HepG2 (cell line): ENCODE measurements at regions not wholly inside any gene's neighbourhood (a gene's known extent, or its start where the extent isn't known, plus 50 kb on each side); places are given as distances from the start of the nearest gene placed in this dataset.

Experiments
- ATAC-seq: fragments of 200-7000 bp; cut with Tn5 transposase; 3 replicates; pipeline ENCODE4 v1.9.1; 2020; ENCODE audit warnings: mild to moderate bottlenecking, moderate library complexity
- BruUV-seq: library from RNA; stranded (reverse); fragments of 400-500 nt; replicated peaks from 2 replicates; lab custom pipeline; 2021; lab: Mats Ljungman, UMichigan
- CTCF ChIA-PET: fragments of 300-600 bp; formaldehyde crosslinking; extraction: SDS; loops from one replicate; lab custom pipeline; 2021; ENCODE audit warnings: low total read pairs, inconsistent platforms, low intra/inter-chr PET ratio; lab: Yijun Ruan, JAX
- POLR2A ChIA-PET: fragments of 350-600 bp; sonication (Branson Sonifier 250); formaldehyde crosslinking; loops from one replicate; lab custom pipeline; 2020; ENCODE audit warnings: antibody characterized with exemption, inconsistent platforms; lab: Yijun Ruan, JAX
- DNase-seq: peaks from one replicate; pipeline ENCODE4 v3.0.0-alpha.2; 2015; ENCODE audit warnings: low spot score
- FAIRE-seq: peaks from 3 replicates; lab custom pipeline; 2011; peaks lifted over from hg19 to GRCh38; lab: Jason Lieb, UNC
- H2AFZ ChIP-seq: one replicate; pipeline ENCODE4 v1.6.1; 2011; ENCODE audit warnings: low read length, inconsistent platforms
- H3K27ac ChIP-seq: fragments of 300-600 bp; 3 replicates; pipeline ENCODE4 v1.8.0; 2011; ENCODE audit warnings: mixed run types, mild to moderate bottlenecking, mixed read lengths, low read length, inconsistent platforms; ENCODE audit not compliant: insufficient read depth; ENCODE audit errors: extremely low read length
- H3K27me3 ChIP-seq, 2 experiments: fragments of 200-600 bp in 1 of 2; 2 replicates in 1 of 2; 3 replicates in 1 of 2; pipeline versions ENCODE4 v1.6.0 to v1.8.0; 2011; ENCODE audit warnings: low read length in 2 of 2, mild to moderate bottlenecking in 2 of 2, moderate library complexity in 2 of 2, inconsistent platforms in 1 of 2; ENCODE audit not compliant: insufficient read depth in 2 of 2, control insufficient read depth in 1 of 2
- H3K36me3 ChIP-seq, 2 experiments: fragments of 200-600 bp in 1 of 2; replicated peaks in 1 of 2; 2 replicates in 1 of 2; 3 replicates in 1 of 2; pipeline versions ENCODE4 v1.5.1 to v1.8.0; 2011; ENCODE audit warnings: low read length in 2 of 2, inconsistent platforms in 1 of 2; ENCODE audit not compliant: insufficient read depth in 2 of 2, control insufficient read depth in 1 of 2
- H3K4me1 ChIP-seq: 2 replicates; pipeline ENCODE4 v1.5.1; 2012; ENCODE audit warnings: low read length, inconsistent platforms; ENCODE audit not compliant: insufficient read depth
- H3K4me2 ChIP-seq: 2 replicates; pipeline ENCODE4 v1.6.0; 2011; ENCODE audit warnings: low read depth, low read length, inconsistent platforms
- H3K4me3 ChIP-seq, 3 experiments: fragments of 200-600 bp in 1 of 3; sonication (generic), shearing (Covaris generic) in 1 of 3; replicated peaks in 1 of 3; 2 replicates each; pipeline ENCODE4 v1.5.1; 2011 to 2016; ENCODE audit warnings: low read length in 3 of 3, inconsistent platforms in 2 of 3, low read depth in 2 of 3, mild to moderate bottlenecking in 2 of 3, control low read depth in 1 of 3, mixed read lengths in 1 of 3; ENCODE audit not compliant: insufficient read depth in 1 of 3
- H3K79me2 ChIP-seq: one replicate; pipeline ENCODE4 v1.6.1; 2011; ENCODE audit warnings: low read length, inconsistent platforms; ENCODE audit not compliant: insufficient read depth
- H3K9ac ChIP-seq: 2 replicates; pipeline ENCODE4 v1.6.0; 2011; ENCODE audit warnings: mild to moderate bottlenecking, low read depth, low read length, inconsistent platforms; ENCODE audit not compliant: insufficient read depth
- H3K9me3 ChIP-seq: 2 replicates; pipeline ENCODE4 v1.5.1; 2012; ENCODE audit warnings: mild to moderate bottlenecking, low read length
- H4K20me1 ChIP-seq: 2 replicates; pipeline ENCODE4 v1.6.0; 2011; ENCODE audit warnings: inconsistent platforms, mild to moderate bottlenecking, low read length, moderate library complexity; ENCODE audit not compliant: insufficient read depth
- EED ChIP-seq: sonication (generic); formaldehyde crosslinking; IDR thresholded peaks from 2 replicates; pipeline ENCODE4 v1.5.0; 2020; ENCODE audit warnings: mild to moderate bottlenecking, missing genetic modification reagents
- GFI1 ChIP-seq: sonication (generic); formaldehyde crosslinking; IDR thresholded peaks from 2 replicates; pipeline ENCODE4 v1.5.0; 2020; ENCODE audit warnings: missing genetic modification reagents, mild to moderate bottlenecking, borderline replicate concordance
- NFE2L2 ChIP-seq: fragments of 150-350 bp; IDR thresholded peaks from 2 replicates; pipeline ENCODE4 v1.6.1; 2014; ENCODE audit warnings: low read length
- PHF21A ChIP-seq: sonication (generic); formaldehyde crosslinking; IDR thresholded peaks from 2 replicates; pipeline ENCODE4 v1.5.0; 2020; ENCODE audit warnings: mild to moderate bottlenecking, missing genetic modification reagents
- SYNCRIP ChIP-seq: fragments of 200-400 bp; formaldehyde crosslinking; IDR thresholded peaks from 2 replicates; pipeline ENCODE4 v1.6.1; 2018; ENCODE audit warnings: mild to moderate bottlenecking, low read depth, low read length; ENCODE audit not compliant: insufficient read depth
- U2AF1 ChIP-seq: fragments of 200-400 bp; formaldehyde crosslinking; optimal IDR thresholded peaks from 2 replicates; pipeline ENCODE3; 2017; ENCODE audit warnings: mild to moderate bottlenecking, low read depth, low read length
- ZNF10 ChIP-seq: sonication (generic); formaldehyde crosslinking; IDR thresholded peaks from 2 replicates; pipeline ENCODE4 v1.4.0; 2020; ENCODE audit warnings: mild to moderate bottlenecking, low read depth, missing genetic modification reagents, borderline replicate concordance
- ZNF251 ChIP-seq: sonication (generic); formaldehyde crosslinking; IDR thresholded peaks from 2 replicates; pipeline ENCODE4 v1.9.0; 2021; ENCODE audit warnings: mild to moderate bottlenecking, missing genetic modification reagents
- ZNF275 ChIP-seq: sonication (generic); formaldehyde crosslinking; IDR thresholded peaks from 2 replicates; pipeline ENCODE4 v1.8.0; 2022; ENCODE audit warnings: missing genetic modification reagents, mild to moderate bottlenecking, inconsistent platforms, borderline replicate concordance
- ZNF335 ChIP-seq: sonication (generic); formaldehyde crosslinking; IDR thresholded peaks from 2 replicates; pipeline ENCODE4 v1.4.0; 2020; ENCODE audit warnings: missing genetic modification reagents
- ZNF430 ChIP-seq: sonication (generic); formaldehyde crosslinking; IDR thresholded peaks from 2 replicates; pipeline ENCODE4 v1.9.0; 2021; ENCODE audit warnings: mild to moderate bottlenecking, missing genetic modification reagents
- ZNF564 ChIP-seq: sonication (generic); formaldehyde crosslinking; IDR thresholded peaks from 2 replicates; pipeline ENCODE4 v1.8.1; 2023; ENCODE audit warnings: mild to moderate bottlenecking, missing genetic modification reagents
- WGBS: methylation state at CpG from one replicate; pipeline ENCODE4 v1.1.6; 2017; ENCODE audit warnings: low lambda C conversion rate; 5-methylcytosine and 5-hydroxymethylcytosine counted together
- in situ Hi-C: cut with HindIII; loops from 2 replicates; pipeline ENCODE4 v1.10.0; 2017; ENCODE audit warnings: low pct_unique_long_range_greater_than_20kb; ENCODE audit not compliant: extremely low pct_ligation_motif_present
- intact Hi-C: fragments of 100-400 bp; cut with micrococcal nuclease; formaldehyde crosslinking; loops from one replicate; pipeline ENCODE4 v1.10.0; 2022; ENCODE audit not compliant: unreplicated experiment
- TF ChIP-seq, protein P1 (sequence below): sonication (generic); formaldehyde crosslinking; IDR thresholded peaks from 2 replicates; pipeline ENCODE4 v1.4.0; 2020; ENCODE audit warnings: missing genetic modification reagents
- TF ChIP-seq, protein P2 (sequence below): sonication (generic); formaldehyde crosslinking; IDR thresholded peaks from 2 replicates; pipeline ENCODE4 v1.9.0; 2022; ENCODE audit warnings: low read depth, missing genetic modification reagents

DNA sequence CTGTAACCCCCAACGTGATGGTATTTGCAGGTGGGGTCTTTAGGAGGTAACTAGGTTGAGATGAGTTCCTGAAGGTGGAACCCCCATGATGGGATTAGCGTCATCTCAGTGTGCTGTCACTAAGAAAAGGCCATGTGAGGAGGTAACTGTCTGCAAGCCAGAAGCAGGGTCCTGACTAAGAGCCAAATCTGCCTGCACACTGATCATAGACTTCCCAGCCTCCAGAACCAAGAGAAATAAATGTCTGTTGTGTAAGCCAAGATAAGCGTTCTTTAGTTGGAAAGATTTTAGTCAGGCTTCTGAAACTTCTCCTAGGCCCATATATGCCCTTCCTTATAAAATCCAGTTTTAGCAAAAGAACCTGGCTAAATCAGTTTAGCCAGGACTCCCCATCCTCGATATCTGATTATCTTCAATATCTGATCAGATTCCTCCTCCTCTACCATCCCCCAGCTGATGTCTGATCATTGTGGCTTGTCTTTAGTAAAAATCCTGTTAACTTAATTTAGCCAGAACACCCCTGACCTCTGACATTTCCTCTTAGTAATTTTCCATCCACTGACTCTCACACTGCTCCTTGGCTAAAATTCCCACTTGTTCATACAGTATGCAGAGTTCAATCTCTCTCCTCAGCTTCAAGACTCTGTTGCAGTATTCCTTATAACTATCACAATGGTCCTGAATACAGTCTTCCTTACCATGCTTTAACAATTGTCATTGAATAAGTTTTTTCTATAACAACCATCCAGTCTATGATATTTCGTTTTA is 835.4 kb upstream of the PHF14 start:
- H4K20me1 ChIP-seq = no peaks in the 10 kb centered on the region
- WGBS = 9% methylated on average over 5 of the region's 5 CpGs
- no peaks in the 10 kb centered on the region for H3K27me3 ChIP-seq
- H3K9me3 ChIP-seq = peaks cover 53% of the 10 kb centered on the region
- no peak overlapping the region for H3K4me2 ChIP-seq
- no peak for DNase-seq
- POLR2A ChIA-PET = no interaction called here
- no peaks in the 10 kb centered on the region for H3K36me3 ChIP-seq
- TF ChIP-seq ZNF564 (CRISPR knock-in tag) (no peak), PHF21A (CRISPR knock-in tag) (no peak), SYNCRIP (no peak), NFE2L2 (no peak), U2AF1 (no peak), ZNF251 (CRISPR knock-in tag) (no peak), EED (CRISPR knock-in tag) (no peak), ZNF10 (CRISPR knock-in tag) (no peak), ZNF430 (no peak), ZNF335 (CRISPR knock-in tag) (no peak), ZNF275 (no peak), GFI1 (CRISPR knock-in tag) (no peak)
- TF ChIP-seq, protein P1, sequence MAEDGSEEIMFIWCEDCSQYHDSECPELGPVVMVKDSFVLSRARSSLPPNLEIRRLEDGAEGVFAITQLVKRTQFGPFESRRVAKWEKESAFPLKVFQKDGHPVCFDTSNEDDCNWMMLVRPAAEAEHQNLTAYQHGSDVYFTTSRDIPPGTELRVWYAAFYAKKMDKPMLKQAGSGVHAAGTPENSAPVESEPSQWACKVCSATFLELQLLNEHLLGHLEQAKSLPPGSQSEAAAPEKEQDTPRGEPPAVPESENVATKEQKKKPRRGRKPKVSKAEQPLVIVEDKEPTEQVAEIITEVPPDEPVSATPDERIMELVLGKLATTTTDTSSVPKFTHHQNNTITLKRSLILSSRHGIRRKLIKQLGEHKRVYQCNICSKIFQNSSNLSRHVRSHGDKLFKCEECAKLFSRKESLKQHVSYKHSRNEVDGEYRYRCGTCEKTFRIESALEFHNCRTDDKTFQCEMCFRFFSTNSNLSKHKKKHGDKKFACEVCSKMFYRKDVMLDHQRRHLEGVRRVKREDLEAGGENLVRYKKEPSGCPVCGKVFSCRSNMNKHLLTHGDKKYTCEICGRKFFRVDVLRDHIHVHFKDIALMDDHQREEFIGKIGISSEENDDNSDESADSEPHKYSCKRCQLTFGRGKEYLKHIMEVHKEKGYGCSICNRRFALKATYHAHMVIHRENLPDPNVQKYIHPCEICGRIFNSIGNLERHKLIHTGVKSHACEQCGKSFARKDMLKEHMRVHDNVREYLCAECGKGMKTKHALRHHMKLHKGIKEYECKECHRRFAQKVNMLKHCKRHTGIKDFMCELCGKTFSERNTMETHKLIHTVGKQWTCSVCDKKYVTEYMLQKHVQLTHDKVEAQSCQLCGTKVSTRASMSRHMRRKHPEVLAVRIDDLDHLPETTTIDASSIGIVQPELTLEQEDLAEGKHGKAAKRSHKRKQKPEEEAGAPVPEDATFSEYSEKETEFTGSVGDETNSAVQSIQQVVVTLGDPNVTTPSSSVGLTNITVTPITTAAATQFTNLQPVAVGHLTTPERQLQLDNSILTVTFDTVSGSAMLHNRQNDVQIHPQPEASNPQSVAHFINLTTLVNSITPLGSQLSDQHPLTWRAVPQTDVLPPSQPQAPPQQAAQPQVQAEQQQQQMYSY (CRISPR knock-in tag) = no peak
- TF ChIP-seq, protein P2, sequence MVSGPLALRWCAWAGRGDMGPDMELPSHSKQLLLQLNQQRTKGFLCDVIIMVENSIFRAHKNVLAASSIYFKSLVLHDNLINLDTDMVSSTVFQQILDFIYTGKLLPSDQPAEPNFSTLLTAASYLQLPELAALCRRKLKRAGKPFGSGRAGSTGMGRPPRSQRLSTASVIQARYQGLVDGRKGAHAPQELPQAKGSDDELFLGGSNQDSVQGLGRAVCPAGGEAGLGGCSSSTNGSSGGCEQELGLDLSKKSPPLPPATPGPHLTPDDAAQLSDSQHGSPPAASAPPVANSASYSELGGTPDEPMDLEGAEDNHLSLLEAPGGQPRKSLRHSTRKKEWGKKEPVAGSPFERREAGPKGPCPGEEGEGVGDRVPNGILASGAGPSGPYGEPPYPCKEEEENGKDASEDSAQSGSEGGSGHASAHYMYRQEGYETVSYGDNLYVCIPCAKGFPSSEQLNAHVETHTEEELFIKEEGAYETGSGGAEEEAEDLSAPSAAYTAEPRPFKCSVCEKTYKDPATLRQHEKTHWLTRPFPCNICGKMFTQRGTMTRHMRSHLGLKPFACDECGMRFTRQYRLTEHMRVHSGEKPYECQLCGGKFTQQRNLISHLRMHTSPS = no peak
- TF ChIP-seq, all 625 proteins: peak for 0
- Histone ChIP-seq H3K4me1 (no peaks in the 10 kb centered on the region), H3K4me3 (no peak overlapping the region), H3K27ac (no peak overlapping the region), H2AFZ (no peak overlapping the region), H3K79me2 (no peaks in the 10 kb centered on the region), H3K9ac (no peak overlapping the region)
- in situ Hi-C loops (no loop called here), intact Hi-C loops (no loop called here)
- no TSS peak for BruUV-seq
- CTCF ChIA-PET = no interaction called here
- ATAC-seq (no peak), FAIRE-seq (no peak)
